HG02610 (cell line): ENCODE measurements at regions not wholly inside any gene's neighbourhood (a gene's known extent, or its start where the extent isn't known, plus 50 kb on each side); places are given as distances from the start of the nearest gene placed in this dataset.
"Not testable (repeated sequence)": the region's sequence is repeated elsewhere in the genome, so short reads cannot be mapped to it uniquely, and the experiment has no call there.

Experiments used
- ATAC-seq: cut with Tn5 transposase; IDR thresholded peaks from one replicate; pipeline ENCODE4 v1.9.1; 2021; ENCODE audit warnings: mild to moderate bottlenecking, moderate library complexity; ENCODE audit not compliant: unreplicated experiment

GRCh38 chr2:18049325-18049724 is 170.9 kb downstream of the KCNS3 start:
- no peak for ATAC-seq

DNA sequence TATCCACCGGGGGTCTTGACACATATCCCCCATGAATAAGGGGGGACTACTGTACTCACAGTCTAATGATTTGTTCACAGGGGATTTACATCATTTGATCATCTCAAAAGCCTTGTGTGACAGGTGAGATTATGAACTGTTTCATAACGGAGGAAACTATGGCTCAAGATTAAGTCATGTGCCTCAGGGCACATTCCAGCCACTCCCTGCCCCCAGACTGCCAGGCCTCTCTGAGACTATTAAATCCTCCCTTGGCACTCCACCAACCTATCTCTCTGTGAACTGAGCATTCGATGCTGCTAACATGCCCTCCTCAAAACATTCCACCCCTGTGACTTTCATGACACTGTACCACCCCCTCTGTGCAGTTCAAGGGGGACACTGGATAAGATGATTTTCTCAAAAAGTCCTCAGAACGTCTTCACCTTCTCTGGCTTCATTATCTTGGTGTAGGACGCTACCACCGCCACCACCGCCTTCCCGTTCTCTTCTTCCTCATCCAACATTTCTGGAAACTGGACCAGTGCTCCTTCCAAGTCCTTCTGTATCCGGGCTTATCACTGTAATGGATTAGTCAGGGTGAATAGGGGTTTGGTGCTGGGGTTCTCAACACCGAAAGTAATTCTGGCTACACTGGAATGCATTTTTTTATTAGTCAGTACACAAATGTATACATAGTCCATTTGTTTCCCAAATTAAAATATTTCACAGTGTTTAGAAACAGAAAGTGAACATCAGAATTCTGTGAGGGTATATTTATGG is 169.6 kb downstream of the KCNS3 start:
- no peak for ATAC-seq

GRCh38 chr2:18047213-18047611 is 168.7 kb downstream of the KCNS3 start:
- ATAC-seq = no peak

DNA sequence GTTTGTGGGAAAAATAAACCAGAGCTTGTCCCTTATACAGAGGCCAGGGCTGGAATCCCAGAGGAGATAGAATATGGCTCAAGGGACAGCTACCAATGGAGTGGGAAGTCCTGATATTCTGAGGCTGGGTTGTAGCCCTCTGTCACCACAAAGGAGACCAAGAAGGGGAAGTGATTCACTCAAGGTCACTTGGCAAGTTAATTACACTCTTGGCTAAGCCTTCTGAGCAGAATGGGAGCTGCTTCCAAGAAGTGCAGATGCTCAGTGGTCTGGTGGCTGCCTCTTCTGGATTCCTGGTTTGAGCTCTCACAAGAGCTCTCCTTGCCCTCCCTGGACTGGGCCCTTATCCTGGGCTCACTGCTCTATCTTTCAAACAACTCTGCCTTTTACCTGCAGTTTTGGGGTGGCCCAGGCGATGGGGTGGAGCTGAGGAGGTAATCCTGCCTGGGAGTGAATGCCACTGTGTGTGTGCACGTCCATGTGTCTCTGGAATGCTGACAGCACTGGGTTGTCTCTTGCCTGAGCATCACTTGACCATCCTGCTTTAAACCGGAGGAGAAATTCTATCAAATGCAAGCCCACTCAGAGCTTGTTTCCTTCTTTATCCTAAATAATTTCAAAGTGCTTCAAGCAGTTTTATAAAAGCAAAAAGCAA is 168.2 kb downstream of the KCNS3 start:
- ATAC-seq = no peak

DNA sequence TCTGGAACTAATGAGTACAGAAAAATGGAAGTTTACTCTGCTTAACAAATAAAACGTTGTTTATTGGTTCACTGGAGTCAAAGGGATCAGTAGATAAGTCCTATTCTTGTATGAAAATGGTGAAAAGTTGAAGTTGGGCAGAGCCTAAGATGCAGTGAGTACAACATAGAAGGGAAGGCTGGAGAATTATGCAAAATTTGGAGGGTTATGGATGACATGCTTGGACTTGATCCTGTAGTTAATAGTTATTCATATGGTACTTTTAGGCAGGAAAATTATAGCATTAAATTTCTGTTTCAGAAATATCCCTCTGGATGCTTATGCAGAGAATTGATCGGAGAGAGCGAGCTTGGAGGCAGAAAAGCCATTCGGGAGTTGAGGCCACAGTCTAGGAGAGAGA is 167.6 kb downstream of the KCNS3 start:
- no peak for ATAC-seq

DNA sequence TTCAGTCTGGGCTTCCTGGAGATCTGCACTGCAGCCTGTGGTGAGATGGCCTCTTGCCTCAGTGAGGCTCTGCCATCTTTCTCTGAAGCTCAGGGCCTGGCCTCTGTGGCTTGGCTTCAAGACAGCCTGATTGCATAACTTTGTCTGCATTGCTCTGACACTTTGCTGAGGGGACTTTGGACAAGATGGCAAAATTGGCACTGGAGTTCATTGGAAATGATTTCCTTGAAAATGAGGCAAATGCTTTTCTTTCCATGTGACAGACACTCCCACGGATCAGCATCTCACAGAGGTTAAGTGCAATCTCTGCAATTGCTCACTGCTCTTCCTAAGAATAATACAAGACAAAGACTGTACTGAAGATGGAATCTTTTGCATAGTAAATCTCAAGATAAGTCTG is 166.8 kb downstream of the KCNS3 start:
- ATAC-seq = no peak

GRCh38 chr2:18017381-18017780 is 138.9 kb downstream of the KCNS3 start:
- ATAC-seq = not testable (repeated sequence)

- ATAC-seq = no peak
Observed at GRCh38 chr2:18009891-18010290, 131.4 kb downstream of the KCNS3 start.

GRCh38 chr2:18005411-18005810 is 126.9 kb downstream of the KCNS3 start:
- ATAC-seq = no peak

DNA sequence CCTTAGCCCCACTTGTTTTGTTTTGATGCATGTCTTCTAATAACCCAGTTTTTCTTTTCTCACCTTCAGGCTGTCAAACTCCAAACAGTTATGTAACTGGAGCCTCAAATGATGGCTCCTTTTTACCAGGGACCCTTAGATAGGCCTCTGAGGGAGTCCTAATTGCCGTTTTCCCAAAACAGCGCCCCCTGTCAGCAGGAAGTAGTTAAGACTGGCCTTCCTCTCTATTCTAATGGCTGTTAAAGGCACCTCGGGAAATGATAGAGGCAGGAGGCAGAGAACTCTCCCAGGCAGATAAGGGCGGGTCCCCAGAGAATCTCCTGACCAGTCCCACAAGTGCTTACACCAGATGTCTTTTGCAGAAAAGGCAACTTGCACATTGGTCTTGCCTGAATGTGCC is 123.2 kb downstream of the KCNS3 start:
- ATAC-seq = no peak

GRCh38 chr2:17996978-17997377 is 118.5 kb downstream of the KCNS3 start:
- no peak for ATAC-seq

DNA sequence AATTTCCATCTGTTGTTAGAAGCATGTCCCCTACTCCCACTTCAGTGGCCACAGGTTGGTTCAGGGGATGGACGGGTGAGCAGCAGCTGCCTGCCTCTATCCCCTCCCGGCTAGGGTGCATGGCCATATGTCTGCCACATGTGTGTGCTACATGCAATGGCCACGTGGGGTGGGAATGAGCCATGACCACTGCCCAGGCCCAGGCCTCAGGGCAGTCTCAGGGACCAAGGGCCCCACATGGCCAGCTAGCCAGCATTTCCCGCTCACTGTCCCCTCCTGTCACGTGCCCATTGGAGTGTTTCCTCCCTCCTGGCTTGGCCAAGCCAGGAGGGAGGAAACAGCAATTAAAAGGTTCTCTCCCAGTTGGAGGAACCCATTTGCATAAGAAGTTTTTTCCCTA is 117.1 kb downstream of the KCNS3 start:
- ATAC-seq = no peak
